GM12892 (cell line): ENCODE measurements at regions not wholly inside any gene's neighbourhood (a gene's known extent, or its start where the extent isn't known, plus 50 kb on each side); places are given as distances from the start of the nearest gene placed in this dataset.

Experiments
- POLR2A ChIP-seq: IDR thresholded peaks from 2 replicates; pipeline ENCODE4 v1.6.1; 2011; ENCODE audit warnings: low read depth, low read length, control low read depth
- TAF1 ChIP-seq: IDR thresholded peaks from 2 replicates; pipeline ENCODE4 v1.6.1; 2011; ENCODE audit warnings: low read depth, mild to moderate bottlenecking, control low read depth, low read length, borderline replicate concordance

- TF ChIP-seq POLR2A (no peak), TAF1 (no peak)
Observed at GRCh38 chr4:155487210-155487609, 110.4 kb upstream of the MAP9 start.
